ENCODE measurements at regions not wholly inside any gene's neighbourhood (a gene's known extent, or its start where the extent isn't known, plus 50 kb on each side); places are given as distances from the start of the nearest gene placed in this dataset.

GRCh38 chr6:144898052-144898689 lies 613.0 kb downstream of the UTRN start:
- no peak for TF ChIP-seq EZH2 (IDR thresholded peaks at IDR 0.05)
- TF ChIP-seq POLR2AphosphoS5 (IDR thresholded peaks at IDR 0.05; ENCODE audit: borderline replicate concordance, low read depth, low read length) = no peak
- no peak for TF ChIP-seq FOXP2 (optimal IDR thresholded peaks at IDR 0.05; ENCODE audit: control extremely low read depth, extremely low read length, insufficient read depth)

Measured in SK-N-MC (cell line).